ENCODE measurements at regions not wholly inside any gene's neighbourhood (a gene's known extent, or its start where the extent isn't known, plus 50 kb on each side); places are given as distances from the start of the nearest gene placed in this dataset.
"Not testable (repeated sequence)": the region's sequence is repeated elsewhere in the genome, so short reads cannot be mapped to it uniquely, and the experiment has no call there.

DNA sequence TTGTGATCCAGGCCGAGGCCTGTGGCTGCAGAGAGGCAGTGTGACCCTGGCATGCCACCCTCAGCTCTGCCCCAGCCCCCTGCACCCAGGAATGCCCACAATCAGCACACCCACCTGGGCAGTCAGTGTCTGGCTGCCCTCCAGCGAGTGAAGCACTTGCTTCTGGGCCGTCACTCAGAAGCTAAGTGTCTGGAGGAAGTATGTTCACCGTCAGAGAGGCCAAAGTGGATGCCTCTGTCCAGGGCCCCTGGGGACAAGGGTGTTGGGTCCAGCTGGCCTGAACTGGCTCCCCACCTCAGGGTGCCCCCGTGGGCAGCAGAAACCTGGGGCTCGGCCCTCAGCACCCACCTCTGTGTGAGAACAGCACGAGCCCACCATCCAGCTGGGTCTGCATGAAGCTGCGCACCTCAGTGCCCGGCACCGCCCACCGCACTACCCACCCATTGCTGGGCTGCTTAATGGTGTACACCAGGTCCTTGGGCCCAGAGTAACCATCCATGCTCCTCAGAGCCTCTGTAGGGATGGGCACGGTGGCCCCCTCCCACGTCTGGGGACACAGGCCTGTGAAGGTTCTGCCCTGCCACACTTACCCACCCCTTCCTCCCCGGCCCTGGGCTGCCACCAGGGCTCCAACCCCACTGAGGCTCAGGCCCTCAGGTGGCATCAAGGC is 124.3 kb upstream of the ZSCAN2 start:
- FAIRE-seq: not testable (repeated sequence)
- WGBS, 3 donors: no CpG with 5 or more reads among the region's 14 CpGs

DNA sequence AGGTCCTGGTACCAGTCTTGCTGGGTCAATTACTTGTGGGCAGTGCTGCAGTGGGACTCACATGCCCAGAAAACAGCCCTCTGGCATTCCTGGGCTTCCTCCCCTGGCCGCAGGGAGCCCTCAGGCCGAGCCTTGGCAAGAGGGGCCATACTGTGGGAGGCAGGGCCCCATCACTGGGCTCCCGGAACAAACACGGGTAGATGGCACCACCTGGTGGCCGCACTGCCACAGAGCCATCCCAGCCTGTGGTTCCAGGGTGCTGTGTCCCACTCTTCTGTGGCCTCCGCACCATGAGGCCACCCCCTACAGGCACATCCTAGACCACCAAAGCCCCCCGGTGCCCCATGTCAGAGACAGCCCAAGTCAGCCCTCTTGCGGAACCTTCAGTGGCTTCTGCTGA is 123.3 kb upstream of the ZSCAN2 start:
- not testable (repeated sequence) for H3K4me1 ChIP-seq (ENCODE audit: control insufficient read depth in 3 of 3, insufficient read depth in 2 of 3, low read depth in 1 of 3, low read length in 2 of 3); H3K27ac ChIP-seq (ENCODE audit: low read depth in 1 of 3, low read length in 2 of 3); H3K27me3 ChIP-seq (ENCODE audit: control insufficient read depth in 3 of 3, insufficient read depth in 3 of 3, low read length in 3 of 3); FAIRE-seq; H3K36me3 ChIP-seq (ENCODE audit: control insufficient read depth in 3 of 3, insufficient read depth in 2 of 3, low read depth in 1 of 3, low read length in 3 of 3); DNase-seq; H3K4me3 ChIP-seq (ENCODE audit: low read depth in 1 of 3, low read length in 3 of 3); H3K9me3 ChIP-seq (ENCODE audit: control insufficient read depth in 2 of 2, insufficient read depth in 1 of 2, low read depth in 1 of 2, low read length in 1 of 2)
- no CpG with 5 or more reads among the region's 8 CpGs for WGBS, 3 donors

More for the DNA sequence above, 124.3 kb upstream of the ZSCAN2 start:
- DNase-seq; H3K4me3 ChIP-seq (ENCODE audit: low read depth in 1 of 3, low read length in 3 of 3); H3K27me3 ChIP-seq (ENCODE audit: control insufficient read depth in 3 of 3, insufficient read depth in 3 of 3, low read length in 3 of 3); H3K9me3 ChIP-seq (ENCODE audit: control insufficient read depth in 2 of 2, insufficient read depth in 1 of 2, low read depth in 1 of 2, low read length in 1 of 2); H3K36me3 ChIP-seq (ENCODE audit: control insufficient read depth in 3 of 3, insufficient read depth in 2 of 3, low read depth in 1 of 3, low read length in 3 of 3); H3K4me1 ChIP-seq (ENCODE audit: control insufficient read depth in 3 of 3, insufficient read depth in 2 of 3, low read depth in 1 of 3, low read length in 2 of 3); H3K27ac ChIP-seq (ENCODE audit: low read depth in 1 of 3, low read length in 2 of 3): not testable (repeated sequence)

DNA sequence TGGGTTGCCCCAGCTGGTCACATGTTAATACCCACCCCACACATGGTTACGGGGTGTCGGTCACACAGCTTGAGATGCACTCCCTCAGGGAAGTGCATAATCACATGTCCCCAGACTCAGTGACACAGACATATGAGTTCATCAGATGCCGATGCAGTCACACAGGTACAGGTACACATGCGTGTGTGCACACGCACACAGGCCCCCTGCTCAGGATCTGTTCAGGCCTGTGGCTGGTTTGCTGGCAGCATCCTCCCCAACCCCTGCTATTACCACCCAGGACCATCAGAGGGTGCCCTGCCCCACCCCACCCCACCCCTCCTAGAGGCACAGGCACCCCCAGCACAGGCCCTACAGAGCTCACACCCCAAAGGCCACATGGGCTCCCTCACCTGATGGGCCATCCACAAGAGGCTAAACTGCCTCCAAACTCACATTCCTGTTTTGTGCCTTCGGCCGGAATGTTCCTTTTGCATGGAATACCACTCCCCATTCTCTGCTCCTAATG is 120.6 kb upstream of the ZSCAN2 start:
- FAIRE-seq; H3K4me1 ChIP-seq (ENCODE audit: control insufficient read depth in 3 of 3, insufficient read depth in 2 of 3, low read depth in 1 of 3, low read length in 2 of 3): not testable (repeated sequence)
- no CpG with 5 or more reads among the region's 7 CpGs for WGBS, 3 donors

DNA sequence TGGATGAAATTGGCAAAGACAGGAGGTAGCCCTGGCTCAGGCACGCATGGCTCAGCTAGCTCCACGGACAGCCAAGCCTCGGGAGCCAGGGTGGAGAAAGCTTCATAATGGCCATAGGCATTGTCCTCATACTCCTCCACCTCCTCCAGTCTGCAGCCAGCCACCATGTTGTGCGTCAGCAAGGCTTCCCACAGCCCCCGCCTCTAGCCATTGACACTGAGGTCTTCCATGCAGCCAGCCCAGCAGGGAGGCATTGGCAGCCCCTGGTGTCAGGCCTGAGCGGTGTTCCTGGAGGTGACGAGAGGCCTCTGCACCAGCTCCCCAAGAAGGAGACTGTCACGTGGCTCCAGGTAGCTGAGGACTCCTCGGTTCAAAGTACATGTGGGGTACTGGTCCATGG is 117.0 kb upstream of the ZSCAN2 start:
- not testable (repeated sequence) for H3K27ac ChIP-seq (ENCODE audit: low read depth in 1 of 3, low read length in 2 of 3); FAIRE-seq; DNase-seq; H3K27me3 ChIP-seq (ENCODE audit: control insufficient read depth in 3 of 3, insufficient read depth in 3 of 3, low read length in 3 of 3); H3K4me1 ChIP-seq (ENCODE audit: control insufficient read depth in 3 of 3, insufficient read depth in 2 of 3, low read depth in 1 of 3, low read length in 2 of 3); H3K36me3 ChIP-seq (ENCODE audit: control insufficient read depth in 3 of 3, insufficient read depth in 2 of 3, low read depth in 1 of 3, low read length in 3 of 3); H3K9me3 ChIP-seq (ENCODE audit: control insufficient read depth in 2 of 2, insufficient read depth in 1 of 2, low read depth in 1 of 2, low read length in 1 of 2); H3K4me3 ChIP-seq (ENCODE audit: low read depth in 1 of 3, low read length in 3 of 3)
- WGBS, 3 donors: 91 to 100% (median 92%) methylated on average over 2 to 3 of the region's 9 CpGs

More for the DNA sequence above, 120.6 kb upstream of the ZSCAN2 start:
- H3K36me3 ChIP-seq (ENCODE audit: control insufficient read depth in 3 of 3, insufficient read depth in 2 of 3, low read depth in 1 of 3, low read length in 3 of 3); H3K9me3 ChIP-seq (ENCODE audit: control insufficient read depth in 2 of 2, insufficient read depth in 1 of 2, low read depth in 1 of 2, low read length in 1 of 2); H3K27ac ChIP-seq (ENCODE audit: low read depth in 1 of 3, low read length in 2 of 3); H3K4me3 ChIP-seq (ENCODE audit: low read depth in 1 of 3, low read length in 3 of 3); H3K27me3 ChIP-seq (ENCODE audit: control insufficient read depth in 3 of 3, insufficient read depth in 3 of 3, low read length in 3 of 3); DNase-seq: not testable (repeated sequence)

DNA sequence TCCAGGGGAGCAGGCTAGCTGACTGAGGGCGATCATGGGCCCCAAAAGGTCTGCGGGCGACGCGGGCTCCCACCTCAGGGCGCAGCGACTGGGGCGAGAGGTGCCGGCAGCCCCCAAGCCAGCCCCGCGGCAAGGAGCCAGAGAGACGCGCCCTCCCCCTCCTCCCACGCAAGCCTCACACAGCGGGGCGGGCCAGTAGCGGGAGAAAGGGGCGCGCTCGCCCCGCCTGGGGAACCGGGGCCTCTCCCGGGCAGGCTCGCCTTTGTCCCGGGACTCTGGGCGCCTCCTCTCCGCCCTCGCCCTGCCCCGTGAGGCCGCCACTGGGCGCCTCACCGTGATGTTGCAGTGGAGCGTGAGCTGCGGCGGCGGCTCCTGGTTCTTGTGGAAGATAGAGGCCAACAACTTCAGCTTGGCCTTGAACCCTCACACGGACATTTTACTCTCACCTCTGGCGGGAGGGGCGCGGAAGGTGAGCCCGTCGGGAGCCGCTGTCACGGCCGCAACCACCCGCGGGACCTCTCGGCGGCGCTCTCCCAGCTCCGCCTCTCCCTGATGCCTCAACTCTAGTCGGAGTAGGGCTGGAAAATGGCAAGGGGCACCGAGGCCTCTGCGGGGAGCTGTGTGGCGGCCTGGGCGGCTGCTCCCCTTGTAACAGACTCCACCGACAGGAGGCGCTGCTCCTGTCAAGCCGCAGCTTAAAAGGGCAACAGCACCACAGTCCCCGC is 100.5 kb upstream of the ZSCAN2 start:
- not testable (repeated sequence) for H3K27me3 ChIP-seq (ENCODE audit: control insufficient read depth in 3 of 3, insufficient read depth in 3 of 3, low read length in 3 of 3); H3K9me3 ChIP-seq (ENCODE audit: control insufficient read depth in 2 of 2, insufficient read depth in 1 of 2, low read depth in 1 of 2, low read length in 1 of 2); H3K4me3 ChIP-seq (ENCODE audit: low read depth in 1 of 3, low read length in 3 of 3); DNase-seq; H3K4me1 ChIP-seq (ENCODE audit: control insufficient read depth in 3 of 3, insufficient read depth in 2 of 3, low read depth in 1 of 3, low read length in 2 of 3); H3K36me3 ChIP-seq (ENCODE audit: control insufficient read depth in 3 of 3, insufficient read depth in 2 of 3, low read depth in 1 of 3, low read length in 3 of 3); FAIRE-seq
- H3K27ac ChIP-seq (ENCODE audit: low read depth in 1 of 3, low read length in 2 of 3): peak overlapping the region in 1 of 3 donors; percentile 24
- 1 to 2% methylated on average over 10 to 16 of the region's 60 CpGs; no CpG with 5 or more reads in 1 of the 3 donors for WGBS, 3 donors

DNA sequence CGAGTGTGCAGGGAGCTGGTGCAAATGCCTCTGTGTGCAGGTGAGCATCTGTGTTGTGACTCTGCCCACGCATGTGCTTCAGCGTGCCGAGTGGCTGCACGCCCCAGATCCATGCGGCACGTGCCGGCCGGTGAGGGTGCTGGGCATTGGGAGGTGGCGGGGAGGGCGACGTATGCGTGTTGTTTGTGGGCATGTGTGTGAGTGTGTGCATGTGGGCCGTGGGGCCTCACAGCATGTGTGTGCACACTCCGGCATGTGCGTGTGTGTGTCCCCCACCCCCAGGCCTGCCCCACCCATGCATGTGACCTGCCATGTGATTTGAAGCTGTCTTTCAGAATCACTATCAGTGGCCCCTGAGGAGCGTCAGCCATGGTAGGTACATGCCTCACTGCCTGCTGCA is 97.7 kb upstream of the ZSCAN2 start:
- DNase-seq; H3K36me3 ChIP-seq (ENCODE audit: control insufficient read depth in 3 of 3, insufficient read depth in 2 of 3, low read depth in 1 of 3, low read length in 3 of 3); FAIRE-seq; H3K4me3 ChIP-seq (ENCODE audit: low read depth in 1 of 3, low read length in 3 of 3); H3K9me3 ChIP-seq (ENCODE audit: control insufficient read depth in 2 of 2, insufficient read depth in 1 of 2, low read depth in 1 of 2, low read length in 1 of 2); H3K4me1 ChIP-seq (ENCODE audit: control insufficient read depth in 3 of 3, insufficient read depth in 2 of 3, low read depth in 1 of 3, low read length in 2 of 3); H3K27ac ChIP-seq (ENCODE audit: low read depth in 1 of 3, low read length in 2 of 3); H3K27me3 ChIP-seq (ENCODE audit: control insufficient read depth in 3 of 3, insufficient read depth in 3 of 3, low read length in 3 of 3): not testable (repeated sequence)
- 90 to 96% methylated on average over 5 to 12 of the region's 17 CpGs; no CpG with 5 or more reads in 1 of the 3 donors for WGBS, 3 donors

DNA sequence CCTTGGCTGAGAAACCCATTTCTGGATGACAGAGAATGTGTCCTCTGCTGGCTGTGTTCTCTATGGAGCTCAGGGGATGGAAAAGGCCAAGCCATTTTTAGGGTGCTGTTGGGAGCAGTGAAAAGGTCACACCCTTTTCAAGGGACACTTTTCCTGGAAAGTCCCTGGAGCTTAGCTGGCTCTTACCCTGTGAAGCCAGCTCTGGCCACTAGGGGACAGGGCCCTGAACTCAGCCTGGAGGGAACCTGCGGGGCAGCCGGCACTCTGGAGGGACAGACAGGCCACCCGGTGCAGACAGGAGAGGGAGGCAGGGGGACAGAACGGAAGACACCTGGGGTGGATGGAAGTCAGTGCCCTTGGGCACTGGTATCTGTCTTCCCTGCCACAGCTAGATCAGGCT is 95.3 kb upstream of the ZSCAN2 start:
- 65 to 92% methylated on average over 2 of the region's 4 CpGs; no CpG with 5 or more reads in 1 of the 3 donors for WGBS, 3 donors
- H3K36me3 ChIP-seq (ENCODE audit: control insufficient read depth in 3 of 3, insufficient read depth in 2 of 3, low read depth in 1 of 3, low read length in 3 of 3); H3K27ac ChIP-seq (ENCODE audit: low read depth in 1 of 3, low read length in 2 of 3); H3K9me3 ChIP-seq (ENCODE audit: control insufficient read depth in 2 of 2, insufficient read depth in 1 of 2, low read depth in 1 of 2, low read length in 1 of 2); H3K4me3 ChIP-seq (ENCODE audit: low read depth in 1 of 3, low read length in 3 of 3); DNase-seq; FAIRE-seq; H3K27me3 ChIP-seq (ENCODE audit: control insufficient read depth in 3 of 3, insufficient read depth in 3 of 3, low read length in 3 of 3); H3K4me1 ChIP-seq (ENCODE audit: control insufficient read depth in 3 of 3, insufficient read depth in 2 of 3, low read depth in 1 of 3, low read length in 2 of 3): not testable (repeated sequence)

DNA sequence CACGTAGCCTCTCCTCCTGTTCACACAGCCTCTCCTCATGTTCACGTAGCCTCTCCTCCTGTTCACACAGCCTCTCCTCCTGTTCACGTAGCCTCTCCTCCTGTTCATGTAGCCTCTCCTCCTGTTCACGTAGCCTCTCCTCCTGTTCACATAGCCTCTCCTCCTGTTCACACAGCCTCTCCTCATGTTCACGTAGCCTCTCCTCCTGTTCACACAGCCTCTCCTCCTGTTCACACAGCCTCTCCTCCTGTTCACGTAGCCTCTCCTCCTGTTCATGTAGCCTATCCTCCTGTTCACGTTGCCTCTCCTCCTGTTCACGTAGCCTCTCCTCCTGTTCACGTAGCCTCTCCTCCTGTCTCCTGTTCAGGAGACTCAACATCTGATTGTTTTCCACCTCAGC is 88.5 kb upstream of the ZSCAN2 start:
- not testable (repeated sequence) for H3K36me3 ChIP-seq (ENCODE audit: control insufficient read depth in 3 of 3, insufficient read depth in 2 of 3, low read depth in 1 of 3, low read length in 3 of 3); H3K27me3 ChIP-seq (ENCODE audit: control insufficient read depth in 3 of 3, insufficient read depth in 3 of 3, low read length in 3 of 3); H3K9me3 ChIP-seq (ENCODE audit: control insufficient read depth in 2 of 2, insufficient read depth in 1 of 2, low read depth in 1 of 2, low read length in 1 of 2); H3K4me1 ChIP-seq (ENCODE audit: control insufficient read depth in 3 of 3, insufficient read depth in 2 of 3, low read depth in 1 of 3, low read length in 2 of 3); DNase-seq; H3K27ac ChIP-seq (ENCODE audit: low read depth in 1 of 3, low read length in 2 of 3); H3K4me3 ChIP-seq (ENCODE audit: low read depth in 1 of 3, low read length in 3 of 3); FAIRE-seq
- WGBS, 3 donors: 83 to 89% (median 83%) methylated on average over 2 to 4 of the region's 9 CpGs

All from small intestine (tissue), 7 donors.